ENCODE measurements at regions not wholly inside any gene's neighbourhood (a gene's known extent, or its start where the extent isn't known, plus 50 kb on each side); places are given as distances from the start of the nearest gene placed in this dataset.

DNA sequence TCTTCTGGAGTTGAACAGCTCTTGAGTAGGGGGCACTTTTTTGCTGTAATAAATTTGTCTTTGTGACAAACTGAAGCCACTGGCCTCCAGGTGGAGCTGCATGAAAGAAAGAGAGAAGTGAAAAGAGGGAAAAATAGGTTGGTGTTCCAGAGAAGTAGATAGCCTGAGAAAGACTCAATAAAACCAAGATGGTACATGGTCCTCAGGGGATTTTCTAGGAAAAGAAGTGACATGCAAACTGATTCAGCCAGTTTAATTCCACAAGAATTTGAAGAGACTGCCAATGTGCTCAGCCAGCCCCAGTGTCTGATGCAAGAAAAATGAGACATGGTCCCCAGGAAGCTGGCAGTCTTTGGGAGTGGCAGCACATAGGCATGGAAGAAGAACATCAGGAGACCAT lies 152.7 kb downstream of the CD47 start:
- H3K4me1 Mint-ChIP-seq (ENCODE audit: low read depth): no peaks in the 10 kb centered on the region; the same call in 1 of the 2 replicates
- H3K9me3 Mint-ChIP-seq: no peaks in the 10 kb centered on the region
- H3K36me3 Mint-ChIP-seq (ENCODE audit: low read depth): no peaks in the 10 kb centered on the region
- H3K4me3 Mint-ChIP-seq: no peak overlapping the region
- DNase-seq: peak; percentile 14
- peaks cover 6% of the 10 kb centered on the region for H3K27me3 Mint-ChIP-seq (ENCODE audit: insufficient read depth)
- TF ChIP-seq, protein P1, sequence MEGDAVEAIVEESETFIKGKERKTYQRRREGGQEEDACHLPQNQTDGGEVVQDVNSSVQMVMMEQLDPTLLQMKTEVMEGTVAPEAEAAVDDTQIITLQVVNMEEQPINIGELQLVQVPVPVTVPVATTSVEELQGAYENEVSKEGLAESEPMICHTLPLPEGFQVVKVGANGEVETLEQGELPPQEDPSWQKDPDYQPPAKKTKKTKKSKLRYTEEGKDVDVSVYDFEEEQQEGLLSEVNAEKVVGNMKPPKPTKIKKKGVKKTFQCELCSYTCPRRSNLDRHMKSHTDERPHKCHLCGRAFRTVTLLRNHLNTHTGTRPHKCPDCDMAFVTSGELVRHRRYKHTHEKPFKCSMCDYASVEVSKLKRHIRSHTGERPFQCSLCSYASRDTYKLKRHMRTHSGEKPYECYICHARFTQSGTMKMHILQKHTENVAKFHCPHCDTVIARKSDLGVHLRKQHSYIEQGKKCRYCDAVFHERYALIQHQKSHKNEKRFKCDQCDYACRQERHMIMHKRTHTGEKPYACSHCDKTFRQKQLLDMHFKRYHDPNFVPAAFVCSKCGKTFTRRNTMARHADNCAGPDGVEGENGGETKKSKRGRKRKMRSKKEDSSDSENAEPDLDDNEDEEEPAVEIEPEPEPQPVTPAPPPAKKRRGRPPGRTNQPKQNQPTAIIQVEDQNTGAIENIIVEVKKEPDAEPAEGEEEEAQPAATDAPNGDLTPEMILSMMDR (IDR thresholded peaks at IDR 0.05): peak; percentile 75
- no peak overlapping the region for H3K27ac Mint-ChIP-seq

DNA sequence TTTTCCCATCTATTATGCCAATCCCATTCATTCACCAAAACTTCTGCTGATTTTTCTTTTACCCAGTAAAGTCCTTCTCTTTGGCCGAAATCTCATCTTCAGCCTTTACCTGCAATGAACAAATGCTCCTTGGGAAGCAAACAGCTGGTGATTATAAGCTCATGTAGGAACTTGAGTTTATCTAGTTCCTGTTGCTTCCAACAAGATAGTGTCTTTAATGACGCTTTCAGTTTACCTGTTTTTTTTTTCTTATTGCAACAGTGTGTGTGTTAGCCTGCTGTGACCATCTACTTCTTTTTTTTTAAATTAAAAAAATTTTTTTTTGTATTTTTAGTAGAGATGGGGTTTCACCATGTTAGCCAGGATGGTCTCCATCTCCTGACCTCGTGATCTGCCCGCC lies 156.0 kb downstream of the CD47 start:
- DNase-seq: no peak
- H3K36me3 Mint-ChIP-seq (ENCODE audit: low read depth): no peaks in the 10 kb centered on the region
- TF ChIP-seq, protein P1 (IDR thresholded peaks at IDR 0.05): no peak
- H3K27ac Mint-ChIP-seq: no peak overlapping the region
- H3K9me3 Mint-ChIP-seq: no peaks in the 10 kb centered on the region
- H3K4me3 Mint-ChIP-seq: no peak overlapping the region
- H3K4me1 Mint-ChIP-seq (ENCODE audit: low read depth): no peaks in the 10 kb centered on the region
- no peaks in the 10 kb centered on the region; the same call in none of the 2 replicates for H3K27me3 Mint-ChIP-seq (ENCODE audit: insufficient read depth)

DNA sequence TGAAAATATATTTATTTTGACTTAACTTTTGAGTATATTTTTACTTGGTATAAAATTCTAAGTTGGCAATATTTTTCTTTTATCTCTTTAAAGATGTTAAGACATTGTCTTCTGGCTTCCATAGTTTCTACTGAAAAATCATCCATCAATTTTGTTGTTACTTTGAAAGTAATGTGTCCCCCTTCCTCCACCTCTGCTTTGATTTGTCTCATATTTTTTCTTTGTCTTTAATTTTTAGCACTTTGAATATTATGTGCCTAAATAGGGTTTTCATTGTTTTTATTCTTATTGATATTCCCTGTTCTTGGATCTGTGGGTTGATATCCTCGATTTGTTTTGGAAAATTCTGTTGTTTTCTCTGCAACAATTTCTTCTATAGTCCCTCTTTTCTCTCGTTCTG lies 157.4 kb downstream of the CD47 start:
- Mint-ChIP-seq H3K36me3 (ENCODE audit: low read depth) (no peaks in the 10 kb centered on the region), H3K4me1 (ENCODE audit: low read depth) (no peaks in the 10 kb centered on the region; the same call in 1 of the 2 replicates), H3K9me3 (no peaks in the 10 kb centered on the region), H3K27ac (no peak overlapping the region), H3K4me3 (no peak overlapping the region), H3K27me3 (ENCODE audit: insufficient read depth) (no peaks in the 10 kb centered on the region; the same call in none of the 2 replicates)
- no peak for DNase-seq
- TF ChIP-seq, protein P1 (IDR thresholded peaks at IDR 0.05): no peak

DNA sequence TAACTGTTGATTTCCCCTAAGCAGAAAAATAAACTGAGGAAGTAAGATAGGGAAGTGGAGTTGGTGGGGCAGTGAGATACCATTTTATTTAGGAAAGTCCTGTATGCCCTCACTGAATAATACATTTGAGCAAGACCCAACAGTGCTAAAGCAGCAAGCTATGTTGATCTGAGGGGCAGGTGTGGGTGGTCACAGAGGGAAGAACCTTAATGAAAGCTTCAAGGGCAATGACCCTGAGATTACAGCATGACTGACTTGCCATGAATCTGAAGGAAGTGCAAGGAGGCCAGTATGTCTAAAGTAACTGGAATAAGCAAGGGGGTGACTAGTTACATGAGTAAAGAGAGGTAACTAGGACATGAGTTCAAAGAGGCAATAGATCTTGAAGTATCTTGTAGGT lies 159.5 kb downstream of the CD47 start:
- TF ChIP-seq, protein P1 (IDR thresholded peaks at IDR 0.05): no peak
- no peak overlapping the region for H3K27ac Mint-ChIP-seq
- H3K9me3 Mint-ChIP-seq: no peaks in the 10 kb centered on the region

DNA sequence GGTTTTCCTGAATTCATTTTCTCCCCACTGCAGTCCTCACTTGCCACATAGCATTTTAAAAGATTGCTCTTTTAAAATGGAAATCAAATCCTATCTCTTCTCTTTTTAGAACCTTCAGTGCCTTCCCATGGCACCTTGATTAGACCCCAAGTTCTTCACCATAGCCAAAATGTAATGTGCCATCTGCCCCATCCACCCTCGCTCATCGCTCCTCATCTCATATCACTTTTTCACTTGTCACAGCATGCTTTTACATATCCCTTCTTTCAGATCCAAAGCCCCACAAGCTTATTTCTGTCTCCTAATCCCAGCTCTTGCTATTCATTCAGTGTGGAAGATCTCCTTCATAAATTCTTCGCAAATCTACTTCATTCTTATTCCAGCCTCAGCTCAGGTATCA lies 161.7 kb downstream of the CD47 start:
- no peak for DNase-seq
- H3K27me3 Mint-ChIP-seq (ENCODE audit: insufficient read depth): peaks cover 4% of the 10 kb centered on the region
- TF ChIP-seq, protein P1 (IDR thresholded peaks at IDR 0.05): no peak
- H3K4me1 Mint-ChIP-seq (ENCODE audit: low read depth): peaks cover 17% of the 10 kb centered on the region
- H3K4me3 Mint-ChIP-seq: no peak overlapping the region
- no peaks in the 10 kb centered on the region for H3K36me3 Mint-ChIP-seq (ENCODE audit: low read depth)
- no peak overlapping the region for H3K27ac Mint-ChIP-seq
- no peaks in the 10 kb centered on the region for H3K9me3 Mint-ChIP-seq

More for the DNA sequence above, 159.5 kb downstream of the CD47 start:
- Mint-ChIP-seq H3K4me1 (ENCODE audit: low read depth) (peaks cover 17% of the 10 kb centered on the region), H3K27me3 (ENCODE audit: insufficient read depth) (no peaks in the 10 kb centered on the region; the same call in none of the 2 replicates), H3K4me3 (no peak overlapping the region), H3K36me3 (ENCODE audit: low read depth) (no peaks in the 10 kb centered on the region)
- no peak for DNase-seq

DNA sequence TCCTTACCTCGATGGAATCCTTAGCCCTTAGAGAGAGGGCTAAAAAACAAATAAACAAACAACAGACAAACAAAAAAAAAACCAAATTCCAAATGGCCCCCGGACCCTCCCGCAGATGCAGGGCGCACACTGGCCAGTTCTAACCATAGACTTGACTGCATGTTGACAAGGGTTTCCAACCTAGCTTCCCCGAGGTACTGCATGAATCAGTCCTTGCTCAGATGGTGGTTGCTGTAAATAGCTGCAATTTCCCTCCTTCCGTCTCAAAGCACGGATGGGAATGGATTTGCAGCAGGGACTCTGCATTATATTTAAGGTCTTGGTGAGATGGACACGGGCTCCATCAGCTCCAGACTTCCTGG lies 162.8 kb downstream of the CD47 start:
- Mint-ChIP-seq H3K9me3 (no peaks in the 10 kb centered on the region), H3K4me3 (peak overlapping the region; percentile 88), H3K36me3 (ENCODE audit: low read depth) (no peaks in the 10 kb centered on the region), H3K27ac (no peak overlapping the region; the same call in 1 of the 2 replicates), H3K27me3 (ENCODE audit: insufficient read depth) (peaks cover 9% of the 10 kb centered on the region), H3K4me1 (ENCODE audit: low read depth) (peaks cover 17% of the 10 kb centered on the region)
- TF ChIP-seq, protein P1 (IDR thresholded peaks at IDR 0.05): no peak
- DNase-seq: peak; percentile 8
